ENCODE measurements at regions not wholly inside any gene's neighbourhood (a gene's known extent, or its start where the extent isn't known, plus 50 kb on each side); places are given as distances from the start of the nearest gene placed in this dataset.

DNA sequence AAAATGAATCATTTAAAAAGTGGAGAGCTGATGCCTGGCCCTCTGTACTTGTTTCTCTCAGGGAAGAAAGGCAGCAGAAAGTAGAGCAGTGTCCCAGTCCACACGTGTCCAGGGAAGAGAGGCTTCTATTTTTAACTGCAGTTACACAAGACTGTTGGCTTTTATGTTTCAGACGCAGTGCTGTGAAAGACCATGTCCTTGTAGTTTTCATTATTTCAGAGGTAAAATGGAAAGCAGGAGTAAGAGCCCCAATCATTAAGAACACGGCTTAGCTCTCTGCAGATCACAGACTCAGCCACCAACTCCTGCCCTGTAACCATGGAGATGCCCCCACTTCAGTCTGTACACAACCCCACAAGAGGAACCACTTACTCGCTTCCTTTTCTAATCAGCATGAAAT is 336.3 kb downstream of the DAD1 start:
- no TSS peak for BruUV-seq (replicated peaks)
- ATAC-seq, result no peak

More for the DNA sequence above, 336.3 kb downstream of the DAD1 start:
- no peak for TF ChIP-seq FOSL1 (IDR thresholded peaks at IDR 0.05; ENCODE audit: low read depth)
- TF ChIP-seq EGR1 (IDR thresholded peaks at IDR 0.05; ENCODE audit: low read depth), result no peak
- TF ChIP-seq SRF (IDR thresholded peaks at IDR 0.05; ENCODE audit: low read depth), result no peak
- no peak for TF ChIP-seq ELF1 (IDR thresholded peaks at IDR 0.05; ENCODE audit: borderline replicate concordance, low read depth)
- no peak for TF ChIP-seq ZNF274 (IDR thresholded peaks at IDR 0.05; ENCODE audit: low read depth, low read length)
- TF ChIP-seq, protein P1, sequence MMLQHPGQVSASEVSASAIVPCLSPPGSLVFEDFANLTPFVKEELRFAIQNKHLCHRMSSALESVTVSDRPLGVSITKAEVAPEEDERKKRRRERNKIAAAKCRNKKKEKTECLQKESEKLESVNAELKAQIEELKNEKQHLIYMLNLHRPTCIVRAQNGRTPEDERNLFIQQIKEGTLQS (IDR thresholded peaks at IDR 0.05), result no peak
- TF ChIP-seq POLR2AphosphoS5 (IDR thresholded peaks at IDR 0.05; ENCODE audit: low read depth, low read length), result no peak
- no peak for TF ChIP-seq SP1 (IDR thresholded peaks at IDR 0.05; ENCODE audit: low read depth)
- no peak for TF ChIP-seq CBX3 (IDR thresholded peaks at IDR 0.05; ENCODE audit: low read depth)
- no peak for TF ChIP-seq EZH2 (IDR thresholded peaks at IDR 0.05)
- TF ChIP-seq, protein P2, sequence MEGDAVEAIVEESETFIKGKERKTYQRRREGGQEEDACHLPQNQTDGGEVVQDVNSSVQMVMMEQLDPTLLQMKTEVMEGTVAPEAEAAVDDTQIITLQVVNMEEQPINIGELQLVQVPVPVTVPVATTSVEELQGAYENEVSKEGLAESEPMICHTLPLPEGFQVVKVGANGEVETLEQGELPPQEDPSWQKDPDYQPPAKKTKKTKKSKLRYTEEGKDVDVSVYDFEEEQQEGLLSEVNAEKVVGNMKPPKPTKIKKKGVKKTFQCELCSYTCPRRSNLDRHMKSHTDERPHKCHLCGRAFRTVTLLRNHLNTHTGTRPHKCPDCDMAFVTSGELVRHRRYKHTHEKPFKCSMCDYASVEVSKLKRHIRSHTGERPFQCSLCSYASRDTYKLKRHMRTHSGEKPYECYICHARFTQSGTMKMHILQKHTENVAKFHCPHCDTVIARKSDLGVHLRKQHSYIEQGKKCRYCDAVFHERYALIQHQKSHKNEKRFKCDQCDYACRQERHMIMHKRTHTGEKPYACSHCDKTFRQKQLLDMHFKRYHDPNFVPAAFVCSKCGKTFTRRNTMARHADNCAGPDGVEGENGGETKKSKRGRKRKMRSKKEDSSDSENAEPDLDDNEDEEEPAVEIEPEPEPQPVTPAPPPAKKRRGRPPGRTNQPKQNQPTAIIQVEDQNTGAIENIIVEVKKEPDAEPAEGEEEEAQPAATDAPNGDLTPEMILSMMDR (IDR thresholded peaks at IDR 0.05 in 2 of 3, conservative IDR thresholded peaks at IDR 0.05 in 1 of 3; ENCODE audit: borderline replicate concordance in 1 of 3, insufficient read depth in 1 of 3, low read depth in 2 of 3, low read length in 2 of 3), result no peak
- no peak for TF ChIP-seq SIN3A (IDR thresholded peaks at IDR 0.05; ENCODE audit: low read depth)
- TF ChIP-seq YY1 (IDR thresholded peaks at IDR 0.05; ENCODE audit: extremely low read depth, insufficient replicate concordance, low read depth, low read length), result no peak
- no peak for TF ChIP-seq MAX (IDR thresholded peaks at IDR 0.05)
- TF ChIP-seq RAD21 (IDR thresholded peaks at IDR 0.05; ENCODE audit: low read depth), result no peak
- no peak for TF ChIP-seq JUND (IDR thresholded peaks at IDR 0.05)
- no peak for TF ChIP-seq REST (IDR thresholded peaks at IDR 0.05; ENCODE audit: low read depth)
- no peak for TF ChIP-seq EZH2phosphoT487 (IDR thresholded peaks at IDR 0.05; ENCODE audit: borderline replicate concordance)
- Histone ChIP-seq H3K79me2 (ENCODE audit: insufficient read depth, low read length) (no peaks in the 10 kb centered on the region), H3K4me2 (ENCODE audit: low read length) (no peak overlapping the region), H2AFZ (ENCODE audit: low read depth, low read length, poor library complexity, severe bottlenecking) (no peak overlapping the region), H3K9me3 (ENCODE audit: control insufficient read depth in 1 of 2, insufficient read depth in 1 of 2, low read depth in 1 of 2, low read length in 2 of 2) (no peaks in the 10 kb centered on the region), H3K36me3 (ENCODE audit: control insufficient read depth in 1 of 2, insufficient read depth in 2 of 2, low read length in 2 of 2) (no peaks in the 10 kb centered on the region), H3K4me3 (replicated peaks in 1 of 2; ENCODE audit: low read depth in 1 of 2, low read length in 2 of 2) (no peak overlapping the region), H3K27me3 (ENCODE audit: insufficient read depth, low read length) (peaks cover 29% of the 10 kb centered on the region), H3K4me1 (ENCODE audit: control insufficient read depth in 1 of 2, insufficient read depth in 2 of 2, low read length in 2 of 2) (no peaks in the 10 kb centered on the region), H3K9me2 (ENCODE audit: insufficient read depth) (no peaks in the 10 kb centered on the region), H3K27ac (ENCODE audit: low read depth, low read length) (no peak overlapping the region), H3K9ac (ENCODE audit: low read length) (no peak overlapping the region), H4K20me1 (ENCODE audit: insufficient read depth) (no peaks in the 10 kb centered on the region)
- intact Hi-C loops (cut with micrococcal nuclease), result no loop called here
- ChIA-PET RAD21 (ENCODE audit: low non-redundant PET in 1 of 2, low total read pairs in 2 of 2, uncharacterized antibody in 2 of 2, unreplicated experiment in 2 of 2) (no interaction called here), CTCF (interaction anchor here (1.0 to 1.6 kb wide), 2 partner anchors 51 to 67 kb away, joined by 3 read pairs; no protein-coding TSS in a partner anchor), POLR2A (no interaction called here)
- no peak for DNase-seq (ENCODE audit: low read depth, low spot score)
